D721Med (cell line): ENCODE measurements at regions not wholly inside any gene's neighbourhood (a gene's known extent, or its start where the extent isn't known, plus 50 kb on each side); places are given as distances from the start of the nearest gene placed in this dataset.

Experiments used
- DNase-seq: peaks from one replicate; pipeline ENCODE4 v3.0.0; 2011; ENCODE audit warnings: low spot score; ENCODE audit not compliant: insufficient read length
- FAIRE-seq: peaks from 2 replicates; lab custom pipeline; 2011; peaks lifted over from hg19 to GRCh38; lab: Jason Lieb, UNC
- TF ChIP-seq, protein P1 (sequence below): IDR thresholded peaks from 2 replicates; pipeline ENCODE4 v1.5.1; 2012; ENCODE audit warnings: mild to moderate bottlenecking, control low read depth; ENCODE audit not compliant: insufficient read depth; ENCODE audit errors: missing control alignments

DNA sequence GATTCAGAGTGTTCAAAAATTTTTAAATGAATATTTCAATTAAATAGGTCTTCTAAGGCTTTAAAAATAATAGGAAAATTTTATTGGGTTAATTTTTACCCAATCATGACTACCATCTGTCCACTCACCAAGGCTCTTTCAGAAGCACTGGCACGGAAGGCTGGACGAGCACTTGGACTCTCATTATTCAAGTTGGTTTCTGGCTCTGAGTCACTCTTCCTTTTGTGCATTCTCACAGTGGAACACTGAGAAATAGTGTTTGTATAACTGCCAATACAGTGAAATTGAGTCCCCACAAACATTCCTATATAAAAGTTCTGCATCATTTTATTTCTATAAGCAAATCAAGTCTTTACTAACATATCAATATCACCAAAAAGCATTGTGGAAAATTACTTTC lies 1149.0 kb downstream of the EFNA5 start:
- no peak for FAIRE-seq
- DNase-seq, result no peak

DNA sequence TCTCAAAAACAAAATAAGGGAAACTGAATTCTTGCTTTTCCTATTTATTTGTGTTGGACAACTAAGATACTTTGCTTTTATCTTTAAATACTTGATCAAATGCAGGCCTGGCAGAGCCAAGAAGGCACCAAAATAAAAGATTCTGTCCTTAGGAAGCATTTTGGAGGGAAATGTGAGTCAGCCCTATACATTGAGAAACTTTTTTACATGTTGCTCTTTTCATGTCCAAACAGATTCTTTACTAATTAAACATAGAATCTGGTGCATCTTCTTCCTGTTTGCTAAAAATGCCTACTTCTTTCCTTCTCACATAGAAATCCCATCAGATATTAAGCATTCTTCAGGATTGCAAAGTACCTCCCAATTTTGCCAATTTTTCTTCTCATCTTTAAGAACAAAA lies 1160.4 kb downstream of the EFNA5 start:
- DNase-seq (no peak), FAIRE-seq (no peak)
- TF ChIP-seq, protein P1, sequence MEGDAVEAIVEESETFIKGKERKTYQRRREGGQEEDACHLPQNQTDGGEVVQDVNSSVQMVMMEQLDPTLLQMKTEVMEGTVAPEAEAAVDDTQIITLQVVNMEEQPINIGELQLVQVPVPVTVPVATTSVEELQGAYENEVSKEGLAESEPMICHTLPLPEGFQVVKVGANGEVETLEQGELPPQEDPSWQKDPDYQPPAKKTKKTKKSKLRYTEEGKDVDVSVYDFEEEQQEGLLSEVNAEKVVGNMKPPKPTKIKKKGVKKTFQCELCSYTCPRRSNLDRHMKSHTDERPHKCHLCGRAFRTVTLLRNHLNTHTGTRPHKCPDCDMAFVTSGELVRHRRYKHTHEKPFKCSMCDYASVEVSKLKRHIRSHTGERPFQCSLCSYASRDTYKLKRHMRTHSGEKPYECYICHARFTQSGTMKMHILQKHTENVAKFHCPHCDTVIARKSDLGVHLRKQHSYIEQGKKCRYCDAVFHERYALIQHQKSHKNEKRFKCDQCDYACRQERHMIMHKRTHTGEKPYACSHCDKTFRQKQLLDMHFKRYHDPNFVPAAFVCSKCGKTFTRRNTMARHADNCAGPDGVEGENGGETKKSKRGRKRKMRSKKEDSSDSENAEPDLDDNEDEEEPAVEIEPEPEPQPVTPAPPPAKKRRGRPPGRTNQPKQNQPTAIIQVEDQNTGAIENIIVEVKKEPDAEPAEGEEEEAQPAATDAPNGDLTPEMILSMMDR, result no peak

More for the DNA sequence above, 1149.0 kb downstream of the EFNA5 start:
- TF ChIP-seq, protein P1, result no peak

DNA sequence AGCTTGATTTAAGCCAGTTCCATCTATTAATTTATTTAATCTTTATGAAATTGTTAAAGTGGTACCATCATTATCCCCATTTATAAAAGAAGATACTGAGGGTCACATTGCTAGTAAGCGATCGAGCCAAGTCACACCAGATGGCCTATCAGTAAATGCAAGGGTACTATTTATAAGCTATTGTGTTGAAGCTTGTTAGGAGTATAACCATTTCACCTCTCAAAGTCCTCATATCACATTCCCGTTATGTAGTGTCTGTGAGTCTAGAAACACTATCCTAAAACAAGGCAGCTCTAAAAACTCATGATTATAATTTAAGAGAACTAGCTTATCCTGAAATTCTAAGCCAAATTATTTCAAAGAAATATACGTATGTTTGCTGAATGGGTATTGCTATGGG lies 1161.8 kb downstream of the EFNA5 start:
- TF ChIP-seq, protein P1, result no peak
- FAIRE-seq, result no peak
- DNase-seq, result no peak

DNA sequence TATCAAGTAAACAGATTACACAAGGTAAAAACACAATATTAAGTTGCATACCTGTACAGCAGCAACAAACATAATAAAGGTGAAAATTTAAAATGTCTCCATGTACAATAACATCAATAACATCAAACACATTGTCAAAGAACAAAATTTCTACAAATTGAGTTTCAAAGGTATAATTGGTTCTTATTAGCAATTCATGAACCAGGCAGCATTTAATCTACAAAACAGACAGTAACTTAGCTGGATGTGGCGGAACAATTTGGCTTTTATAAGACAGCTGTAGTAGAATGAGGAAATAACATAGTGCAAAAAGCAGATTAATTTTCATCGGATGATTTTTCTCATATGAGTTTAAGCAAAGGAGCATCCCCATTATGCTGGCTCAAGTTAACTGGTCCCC lies 1176.8 kb downstream of the EFNA5 start:
- FAIRE-seq (no peak), DNase-seq (no peak)
- TF ChIP-seq, protein P1, result no peak

DNA sequence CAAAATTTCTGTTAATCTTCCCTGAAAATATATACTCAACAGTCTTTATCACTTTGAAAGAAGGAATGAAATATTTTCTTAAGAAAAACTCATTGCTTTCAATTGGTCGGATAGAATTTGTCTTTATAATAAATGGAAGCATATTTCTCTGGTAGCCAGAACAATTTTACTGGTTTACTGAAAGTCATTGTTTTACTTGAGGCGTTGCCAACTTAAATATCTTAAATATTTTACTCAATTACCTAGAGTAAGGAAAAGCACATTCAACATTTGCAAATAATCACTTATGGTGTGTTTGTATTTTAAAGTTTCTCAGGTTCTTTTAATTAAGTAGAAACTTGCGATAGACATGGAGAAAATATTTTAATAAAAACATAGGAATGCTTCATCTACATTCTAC lies 1181.7 kb downstream of the EFNA5 start:
- no peak for DNase-seq
- no peak for FAIRE-seq
- TF ChIP-seq, protein P1, result no peak

DNA sequence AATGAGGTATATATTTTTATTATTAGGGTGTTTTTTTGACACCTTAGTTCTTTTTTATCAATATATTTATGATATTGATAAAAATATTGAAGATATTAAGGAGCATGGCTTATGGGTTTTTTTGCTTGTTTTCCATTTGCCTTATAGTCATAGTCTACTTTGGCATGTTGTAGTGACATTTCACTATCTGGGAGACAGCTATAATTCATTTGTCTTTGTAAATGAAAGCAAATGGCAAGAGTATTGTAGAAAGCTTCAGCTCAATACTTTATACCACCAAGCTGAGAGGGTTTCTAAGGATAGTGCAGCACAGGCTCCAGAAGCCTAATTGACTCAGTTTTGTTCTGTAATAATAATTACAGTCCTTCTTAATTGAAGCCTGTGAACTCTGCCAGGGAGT lies 1182.3 kb downstream of the EFNA5 start:
- TF ChIP-seq, protein P1, result no peak
- no peak for DNase-seq
- FAIRE-seq, result no peak

DNA sequence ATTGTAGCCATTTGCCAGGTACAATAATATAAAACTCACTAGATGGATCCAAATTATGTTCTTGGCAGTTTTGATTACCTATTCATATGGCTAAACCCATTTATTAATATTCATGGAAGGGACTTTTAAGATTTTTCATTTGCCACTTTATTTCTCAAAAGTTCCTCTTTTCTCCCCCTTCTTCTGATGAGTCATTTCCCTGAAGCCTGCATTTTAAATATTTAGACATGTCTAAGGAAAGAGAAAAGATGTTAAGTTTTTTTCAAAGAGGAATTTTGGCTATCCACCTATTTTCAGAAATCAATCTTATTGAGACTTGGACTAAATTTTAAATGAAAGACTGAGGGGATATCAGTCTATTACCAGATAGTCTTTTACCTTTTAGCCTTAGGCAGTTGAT lies 1189.4 kb downstream of the EFNA5 start:
- DNase-seq, result no peak
- FAIRE-seq, result no peak

More for the DNA sequence above, 1189.4 kb downstream of the EFNA5 start:
- TF ChIP-seq, protein P1, result no peak
